GM23248 (cell line): ENCODE measurements at regions not wholly inside any gene's neighbourhood (a gene's known extent, or its start where the extent isn't known, plus 50 kb on each side); places are given as distances from the start of the nearest gene placed in this dataset.
A peak's percentile ranks its signal among the peaks of the same experiment; 100 is the strongest.

ENCODE experiments used
- DNase-seq: peaks from one replicate; pipeline ENCODE4 v3.0.0-alpha.2; 2015
- H2AFZ ChIP-seq: fragments of 200-600 bp; sonication (generic); 2 replicates; pipeline ENCODE4 v1.6.1; 2016; ENCODE audit warnings: antibody characterized with exemption
- H3F3A ChIP-seq: fragments of 200-600 bp; sonication (generic); 2 replicates; pipeline ENCODE4 v1.6.1; 2016; ENCODE audit warnings: mild to moderate bottlenecking, antibody characterized with exemption, mixed run types; ENCODE audit not compliant: insufficient read depth
- H3K27ac ChIP-seq: fragments of 200-600 bp; sonication (generic); 2 replicates; pipeline ENCODE4 v1.5.1; 2016; ENCODE audit warnings: mild to moderate bottlenecking
- H3K27me3 ChIP-seq: fragments of 200-600 bp; sonication (generic); replicated peaks from 2 replicates; pipeline ENCODE4 v1.6.1; 2016; ENCODE audit warnings: mild to moderate bottlenecking; ENCODE audit not compliant: insufficient read depth
- H3K36me3 ChIP-seq: fragments of 200-600 bp; sonication (generic); 2 replicates; pipeline ENCODE4 v1.6.1; 2016; ENCODE audit warnings: low read depth, mild to moderate bottlenecking
- H3K4me1 ChIP-seq: fragments of 200-600 bp; sonication (generic); 2 replicates; pipeline ENCODE4 v1.6.1; 2016; ENCODE audit warnings: mild to moderate bottlenecking; ENCODE audit not compliant: insufficient read depth
- H3K4me2 ChIP-seq: fragments of 200-600 bp; sonication (generic); one replicate; pipeline ENCODE4 v1.6.1; 2016; ENCODE audit warnings: mild to moderate bottlenecking; ENCODE audit not compliant: unreplicated experiment
- H3K4me3 ChIP-seq: fragments of 200-600 bp; sonication (generic); 2 replicates; pipeline ENCODE4 v1.5.1; 2016; ENCODE audit warnings: mild to moderate bottlenecking
- H3K79me2 ChIP-seq: fragments of 200-600 bp; sonication (generic); 2 replicates; pipeline ENCODE4 v1.6.1; 2016; ENCODE audit warnings: mild to moderate bottlenecking; ENCODE audit not compliant: insufficient read depth
- H3K9ac ChIP-seq: fragments of 200-600 bp; sonication (generic); 2 replicates; pipeline ENCODE4 v1.6.1; 2016; ENCODE audit warnings: mild to moderate bottlenecking
- H3K9me2 ChIP-seq: fragments of 200-600 bp; sonication (generic); 2 replicates; pipeline ENCODE4 v1.6.1; 2016; ENCODE audit warnings: mixed run types, mild to moderate bottlenecking, moderate library complexity; ENCODE audit not compliant: insufficient read depth
- H3K9me3 ChIP-seq: fragments of 200-600 bp; sonication (generic); one replicate; pipeline ENCODE4 v1.6.1; 2017; ENCODE audit warnings: low read depth
- H4K20me1 ChIP-seq: fragments of 200-600 bp; sonication (generic); 2 replicates; pipeline ENCODE4 v1.6.0; 2016; ENCODE audit not compliant: insufficient read depth
- EZH2 ChIP-seq: fragments of 200-600 bp; sonication (generic); IDR thresholded peaks from 2 replicates; pipeline ENCODE4 v1.6.1; 2018; ENCODE audit warnings: antibody characterized with exemption, mild to moderate bottlenecking; ENCODE audit not compliant: insufficient read depth, poor library complexity, severe bottlenecking
- EZH2phosphoT487 ChIP-seq: fragments of 200-600 bp; sonication (generic); IDR thresholded peaks from 2 replicates; pipeline ENCODE4 v1.6.1; 2018; ENCODE audit warnings: antibody characterized with exemption, moderate library complexity, mild to moderate bottlenecking, low read depth; ENCODE audit not compliant: insufficient read depth
- WGBS, 2 experiments: methylation state at CpG; one replicate each; pipeline ENCODE4 v1.1.6; 2015 to 2017; ENCODE audit warnings: low lambda C conversion rate in 2 of 2, low coverage in 1 of 2; ENCODE audit errors: missing lambda C conversion rate in 2 of 2; 5-methylcytosine and 5-hydroxymethylcytosine counted together
- in situ Hi-C: fragments of 300-500 bp; cut with MboI; formaldehyde crosslinking; loops from 2 replicates; pipeline ENCODE4 v1.15.0; 2020

- in situ Hi-C loops: no loop called here
- H4K20me1 ChIP-seq: no peaks in the 10 kb centered on the region
- DNase-seq: no peak
- H3K79me2 ChIP-seq: no peaks in the 10 kb centered on the region
- H3F3A ChIP-seq: no peaks in the 10 kb centered on the region
- H3K4me3 ChIP-seq: no peak overlapping the region
- no peaks in the 10 kb centered on the region for H3K9me3 ChIP-seq
- WGBS, 2 experiments: 87 to 88% methylated on average over 5 of the region's 5 CpGs
- no peak overlapping the region for H3K9ac ChIP-seq
- H3K27ac ChIP-seq: no peak overlapping the region
- no peaks in the 10 kb centered on the region for H3K4me1 ChIP-seq
- no peaks in the 10 kb centered on the region for H3K36me3 ChIP-seq
- H2AFZ ChIP-seq: no peak overlapping the region
- no peak for TF ChIP-seq EZH2
- no peak for TF ChIP-seq EZH2phosphoT487
- H3K4me2 ChIP-seq: no peak overlapping the region
- H3K27me3 ChIP-seq: no peaks in the 10 kb centered on the region; the same call in 1 of the 2 replicates
- H3K9me2 ChIP-seq: no peaks in the 10 kb centered on the region
Observed at GRCh38 chr9:86885232-86885631, 62.1 kb downstream of the GAS1 start.

GRCh38 chr9:86876621-86877196 lies 70.6 kb downstream of the GAS1 start:
- H3K36me3 ChIP-seq: no peaks in the 10 kb centered on the region
- H3K9me2 ChIP-seq: no peaks in the 10 kb centered on the region
- no peak for TF ChIP-seq EZH2
- no peak for TF ChIP-seq EZH2phosphoT487
- H3K9ac ChIP-seq: no peak overlapping the region
- H3K27me3 ChIP-seq: no peaks in the 10 kb centered on the region
- no peak overlapping the region for H3K27ac ChIP-seq
- in situ Hi-C loops: no loop called here
- DNase-seq: no peak
- WGBS, 2 experiments: 66% methylated on average over 13 of the region's 13 CpGs
- H4K20me1 ChIP-seq: no peaks in the 10 kb centered on the region
- H3K79me2 ChIP-seq: no peaks in the 10 kb centered on the region
- no peak overlapping the region for H2AFZ ChIP-seq
- no peak overlapping the region for H3K4me2 ChIP-seq
- no peaks in the 10 kb centered on the region for H3F3A ChIP-seq
- H3K4me3 ChIP-seq: no peak overlapping the region
- no peaks in the 10 kb centered on the region for H3K4me1 ChIP-seq
- H3K9me3 ChIP-seq: no peaks in the 10 kb centered on the region

- Histone ChIP-seq H3K27ac (no peak overlapping the region), H3F3A (no peaks in the 10 kb centered on the region), H3K4me1 (no peaks in the 10 kb centered on the region), H3K9ac (no peak overlapping the region), H2AFZ (0 out of 2 replicates have a peak overlapping the region, but pooled peaks have one; percentile 4), H3K4me3 (no peak overlapping the region), H4K20me1 (no peaks in the 10 kb centered on the region), H3K9me3 (no peaks in the 10 kb centered on the region), H3K4me2 (no peak overlapping the region), H3K36me3 (no peaks in the 10 kb centered on the region), H3K27me3 (no peaks in the 10 kb centered on the region), H3K79me2 (no peaks in the 10 kb centered on the region), H3K9me2 (no peaks in the 10 kb centered on the region)
- DNase-seq: peak; percentile 19
- WGBS, 2 experiments: 34 to 55% methylated on average over 2 of the region's 2 CpGs
- in situ Hi-C loops: no loop called here
- TF ChIP-seq EZH2 (no peak), EZH2phosphoT487 (no peak)
Observed at GRCh38 chr9:86868616-86869015, 78.7 kb downstream of the GAS1 start.

GRCh38 chr9:86867804-86868313 lies 79.4 kb downstream of the GAS1 start:
- no peaks in the 10 kb centered on the region for H3F3A ChIP-seq
- 0 out of 2 replicates have a peak overlapping the region, but pooled peaks have one; percentile 4 for H2AFZ ChIP-seq

GRCh38 chr9:86865952-86866351 lies 81.4 kb downstream of the GAS1 start:
- Histone ChIP-seq H4K20me1 (no peaks in the 10 kb centered on the region), H2AFZ (no peak overlapping the region), H3K4me2 (no peak overlapping the region), H3K36me3 (no peaks in the 10 kb centered on the region), H3F3A (no peaks in the 10 kb centered on the region), H3K4me3 (no peak overlapping the region), H3K79me2 (no peaks in the 10 kb centered on the region), H3K27ac (no peak overlapping the region), H3K4me1 (no peaks in the 10 kb centered on the region), H3K9me2 (no peaks in the 10 kb centered on the region), H3K9ac (no peak overlapping the region), H3K27me3 (no peaks in the 10 kb centered on the region), H3K9me3 (no peaks in the 10 kb centered on the region)
- in situ Hi-C loops: no loop called here
- TF ChIP-seq EZH2 (no peak), EZH2phosphoT487 (no peak)
- no peak for DNase-seq
- WGBS, 2 experiments: 92 to 96% methylated on average over 2 of the region's 2 CpGs

More at GRCh38 chr9:86867804-86868313, 79.4 kb downstream of the GAS1 start:
- in situ Hi-C loops: no loop called here
- H3K36me3 ChIP-seq: no peaks in the 10 kb centered on the region
- 69 to 70% methylated on average over 5 of the region's 5 CpGs for WGBS, 2 experiments
- no peak overlapping the region for H3K9ac ChIP-seq
- H3K4me1 ChIP-seq: no peaks in the 10 kb centered on the region
- TF ChIP-seq EZH2phosphoT487 (no peak), EZH2 (no peak)
- no peaks in the 10 kb centered on the region for H3K9me3 ChIP-seq
- H3K27me3 ChIP-seq: no peaks in the 10 kb centered on the region
- H3K4me3 ChIP-seq: no peak overlapping the region
- H3K9me2 ChIP-seq: no peaks in the 10 kb centered on the region
- no peak overlapping the region for H3K4me2 ChIP-seq
- no peak for DNase-seq
- no peaks in the 10 kb centered on the region for H4K20me1 ChIP-seq
- H3K27ac ChIP-seq: no peak overlapping the region
- H3K79me2 ChIP-seq: no peaks in the 10 kb centered on the region
